Astrocyte of the spinal cord (primary cell): ENCODE measurements at regions not wholly inside any gene's neighbourhood (a gene's known extent, or its start where the extent isn't known, plus 50 kb on each side); places are given as distances from the start of the nearest gene placed in this dataset.
A peak's percentile ranks its signal among the peaks of the same experiment; 100 is the strongest.

ENCODE experiments used
- DNase-seq: peaks from one replicate; pipeline ENCODE4 v3.0.0; 2011; ENCODE audit warnings: low read depth, low spot score
- H3K4me3 ChIP-seq: 2 replicates; pipeline ENCODE4 v1.5.1; 2011; ENCODE audit warnings: low read depth, mild to moderate bottlenecking, low read length, moderate library complexity
- in situ Hi-C: cut with HindIII; loops from 2 replicates; pipeline ENCODE4 v1.10.0; 2017; ENCODE audit warnings: low sequenced_read_pairs
- TF ChIP-seq, protein P1 (sequence below): IDR thresholded peaks from 2 replicates; pipeline ENCODE4 v1.5.1; 2012; ENCODE audit warnings: low read depth, mild to moderate bottlenecking, low read length, inconsistent platforms

- DNase-seq, result no peak
- in situ Hi-C loops, result no loop called here
- H3K4me3 ChIP-seq, result no peak overlapping the region
- TF ChIP-seq, protein P1, sequence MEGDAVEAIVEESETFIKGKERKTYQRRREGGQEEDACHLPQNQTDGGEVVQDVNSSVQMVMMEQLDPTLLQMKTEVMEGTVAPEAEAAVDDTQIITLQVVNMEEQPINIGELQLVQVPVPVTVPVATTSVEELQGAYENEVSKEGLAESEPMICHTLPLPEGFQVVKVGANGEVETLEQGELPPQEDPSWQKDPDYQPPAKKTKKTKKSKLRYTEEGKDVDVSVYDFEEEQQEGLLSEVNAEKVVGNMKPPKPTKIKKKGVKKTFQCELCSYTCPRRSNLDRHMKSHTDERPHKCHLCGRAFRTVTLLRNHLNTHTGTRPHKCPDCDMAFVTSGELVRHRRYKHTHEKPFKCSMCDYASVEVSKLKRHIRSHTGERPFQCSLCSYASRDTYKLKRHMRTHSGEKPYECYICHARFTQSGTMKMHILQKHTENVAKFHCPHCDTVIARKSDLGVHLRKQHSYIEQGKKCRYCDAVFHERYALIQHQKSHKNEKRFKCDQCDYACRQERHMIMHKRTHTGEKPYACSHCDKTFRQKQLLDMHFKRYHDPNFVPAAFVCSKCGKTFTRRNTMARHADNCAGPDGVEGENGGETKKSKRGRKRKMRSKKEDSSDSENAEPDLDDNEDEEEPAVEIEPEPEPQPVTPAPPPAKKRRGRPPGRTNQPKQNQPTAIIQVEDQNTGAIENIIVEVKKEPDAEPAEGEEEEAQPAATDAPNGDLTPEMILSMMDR, result no peak
Measured at GRCh38 chr2:2747797-2748301, 416.8 kb upstream of the MYT1L start.

GRCh38 chr2:2746731-2747130 is 415.7 kb upstream of the MYT1L start:
- in situ Hi-C loops, result no loop called here
- TF ChIP-seq, protein P1, result no peak
- H3K4me3 ChIP-seq, result no peak overlapping the region
- DNase-seq, result no peak

GRCh38 chr2:2744958-2745715 is 414.1 kb upstream of the MYT1L start:
- TF ChIP-seq, protein P1, result no peak
- in situ Hi-C loops, result no loop called here
- no peak overlapping the region for H3K4me3 ChIP-seq
- DNase-seq, result no peak

GRCh38 chr2:2744107-2744506 is 413.0 kb upstream of the MYT1L start:
- TF ChIP-seq, protein P1, result no peak
- DNase-seq, result no peak
- in situ Hi-C loops, result no loop called here
- H3K4me3 ChIP-seq, result no peak overlapping the region

DNA sequence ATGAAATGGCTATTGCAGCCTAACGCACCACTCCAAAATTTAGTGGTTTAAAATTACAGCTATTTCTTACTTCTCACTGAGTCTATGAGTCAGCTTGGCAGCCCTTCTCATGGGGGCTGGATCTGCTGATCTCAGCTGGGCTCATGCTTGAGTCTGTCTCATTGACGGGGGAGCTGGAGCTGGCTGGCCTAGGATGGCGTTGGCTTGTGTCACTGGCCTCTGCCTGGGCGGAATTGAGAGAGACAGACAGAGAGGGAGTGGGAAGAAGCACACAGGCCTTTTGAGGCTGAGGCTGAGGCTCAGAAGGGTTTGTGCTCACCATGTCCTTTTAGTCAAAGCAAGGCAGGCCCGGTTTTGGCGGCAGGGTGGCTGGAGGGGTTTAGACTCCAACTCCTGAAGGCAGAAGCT is 412.1 kb upstream of the MYT1L start:
- peak; percentile 13 for DNase-seq
- H3K4me3 ChIP-seq, result no peak overlapping the region
- TF ChIP-seq, protein P1, result no peak
- in situ Hi-C loops, result no loop called here

DNA sequence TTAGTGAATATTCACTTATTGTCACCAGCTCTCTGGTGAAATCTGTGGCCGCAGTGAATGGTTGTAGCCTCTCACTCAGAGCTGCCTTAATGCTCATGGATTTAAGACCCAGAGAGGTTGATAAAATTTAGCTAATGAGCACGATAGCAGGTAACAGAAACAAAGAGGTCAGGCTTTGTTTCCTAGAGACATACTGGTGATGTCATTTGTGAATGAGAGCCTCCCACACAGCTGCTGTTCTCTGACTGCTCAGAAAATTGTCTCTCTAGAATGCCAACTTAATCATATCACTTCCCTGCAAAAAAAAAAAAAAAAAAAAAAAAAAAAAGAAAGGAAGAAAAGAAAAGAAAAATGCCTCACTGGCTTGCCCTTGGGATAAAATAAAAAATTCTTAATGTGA is 411.7 kb upstream of the MYT1L start:
- no peak overlapping the region for H3K4me3 ChIP-seq
- no peak for DNase-seq
- in situ Hi-C loops, result no loop called here
- TF ChIP-seq, protein P1, result no peak
